ENCODE measurements at regions not wholly inside any gene's neighbourhood (a gene's known extent, or its start where the extent isn't known, plus 50 kb on each side); places are given as distances from the start of the nearest gene placed in this dataset.

GRCh38 chr4:18321956-18322530 lies 300.5 kb upstream of the LCORL start:
- TF ChIP-seq BACH1 (IDR thresholded peaks at IDR 0.05; ENCODE audit: borderline replicate concordance) (no peak), EZH2 (IDR thresholded peaks at IDR 0.05; ENCODE audit: borderline replicate concordance, control insufficient read depth, low read depth, low read length) (no peak), SPI1 (IDR thresholded peaks at IDR 0.05; ENCODE audit: borderline replicate concordance, insufficient read depth, low read depth, low read length) (no peak), POLR2A (IDR thresholded peaks at IDR 0.05; ENCODE audit: low read depth, low read length) (no peak), CBFB (IDR thresholded peaks at IDR 0.05; ENCODE audit: low read depth) (no peak), CTCF (IDR thresholded peaks at IDR 0.05 in 2 of 3, conservative IDR thresholded peaks at IDR 0.05 in 1 of 3; ENCODE audit: control insufficient read depth in 2 of 3, extremely low read depth in 1 of 3, insufficient read depth in 1 of 3, low read depth in 3 of 3, low read length in 3 of 3) (no peak), MXI1 (IDR thresholded peaks at IDR 0.05; ENCODE audit: low read depth, low read length) (no peak), STAT3 (IDR thresholded peaks at IDR 0.05; ENCODE audit: low read depth, low read length) (no peak), MEF2B (IDR thresholded peaks at IDR 0.05; ENCODE audit: partially characterized antibody, poor library complexity, severe bottlenecking) (no peak), POLR2AphosphoS5 (IDR thresholded peaks at IDR 0.05; ENCODE audit: low read length) (no peak), CUX1 (IDR thresholded peaks at IDR 0.05; ENCODE audit: insufficient replicate concordance, low read depth, low read length) (no peak), SRF (IDR thresholded peaks at IDR 0.05; ENCODE audit: low read depth in 2 of 2, low read length in 2 of 2) (no peak), NFIC (IDR thresholded peaks at IDR 0.05; ENCODE audit: low read depth, low read length) (no peak)

Measured in GM12878 (cell line).